K562 (cell line): ENCODE measurements at regions not wholly inside any gene's neighbourhood (a gene's known extent, or its start where the extent isn't known, plus 50 kb on each side); places are given as distances from the start of the nearest gene placed in this dataset.

Experiments used
- CTBP1 ChIP-seq: fragments of 450-650 bp; IDR thresholded peaks from 2 replicates; pipeline ENCODE4 v1.6.1; 2016; ENCODE audit warnings: borderline replicate concordance
- FOXP1 ChIP-seq: sonication (generic); formaldehyde crosslinking; IDR thresholded peaks from 2 replicates; pipeline ENCODE4 v1.8.0; 2022; ENCODE audit warnings: mild to moderate bottlenecking, missing genetic modification reagents
- GATAD2B ChIP-seq: fragments of 450-650 bp; IDR thresholded peaks from 2 replicates; pipeline ENCODE4 v1.6.1; 2017; ENCODE audit warnings: mild to moderate bottlenecking, borderline replicate concordance
- ID3 ChIP-seq, 2 experiments: fragments of 250-450 bp in 1 of 2; fragments of 450-650 bp in 1 of 2; sonication (Bioruptor Pico) in 1 of 2; IDR thresholded peaks; 2 replicates each; pipeline versions ENCODE4 v1.6.1 to v1.8.0; 2016 to 2021; ENCODE audit warnings: mild to moderate bottlenecking in 2 of 2, moderate library complexity in 2 of 2, missing compliant biosample characterization in 1 of 2, missing genetic modification characterization in 1 of 2
- MGA ChIP-seq: fragments of 450-650 bp; IDR thresholded peaks from 2 replicates; pipeline ENCODE4 v1.6.1; 2016; ENCODE audit warnings: mild to moderate bottlenecking, moderate library complexity
- MYNN ChIP-seq, 2 experiments: sonication (generic); formaldehyde crosslinking in 1 of 2; IDR thresholded peaks; 2 replicates each; pipeline versions ENCODE4 v1.5.0 to v1.6.1; 2016 to 2020; ENCODE audit warnings: antibody characterized with exemption in 1 of 2, missing genetic modification reagents in 1 of 2
- NCOA1 ChIP-seq: fragments of 450-650 bp; IDR thresholded peaks from 2 replicates; pipeline ENCODE4 v1.6.1; 2016; ENCODE audit warnings: low read depth
- NCOR1 ChIP-seq: fragments of 450-650 bp; IDR thresholded peaks from 2 replicates; pipeline ENCODE4 v1.6.1; 2016; ENCODE audit warnings: mild to moderate bottlenecking, moderate library complexity
- NFIC ChIP-seq: fragments of 450-650 bp; IDR thresholded peaks from 2 replicates; pipeline ENCODE4 v1.6.1; 2017; ENCODE audit warnings: mild to moderate bottlenecking, inconsistent platforms
- STAT5A ChIP-seq: IDR thresholded peaks from 2 replicates; pipeline ENCODE4 v1.6.1; 2012; ENCODE audit warnings: low read length, inconsistent platforms, borderline replicate concordance
- ZBTB43 ChIP-seq: sonication (generic); formaldehyde crosslinking; IDR thresholded peaks from 2 replicates; pipeline ENCODE4 v1.8.0; 2023; ENCODE audit warnings: mild to moderate bottlenecking, missing genetic modification reagents
- ZNF274 ChIP-seq: IDR thresholded peaks from 2 replicates; pipeline ENCODE4 v1.6.1; 2011; ENCODE audit warnings: low read depth, mild to moderate bottlenecking, low read length, moderate library complexity, borderline replicate concordance
- ZNF583 ChIP-seq: fragments of 250-450 bp; sonication (Bioruptor Pico); IDR thresholded peaks from 2 replicates; pipeline ENCODE4 v1.4.0; 2020
- ZNF717 ChIP-seq: fragments of 250-450 bp; sonication (Bioruptor Pico); IDR thresholded peaks from 2 replicates; pipeline ENCODE4 v1.5.0; 2021

- TF ChIP-seq MGA = peak; percentile 78
- TF ChIP-seq ZNF717 = no peak
- TF ChIP-seq MYNN (IDR thresholded peaks at IDR 0.05) = peak; percentile 97
- TF ChIP-seq MYNN (CRISPR knock-in tag; IDR thresholded peaks at IDR 0.05) = no peak
- 0 out of 2 replicates have a peak, but pooled peaks have one; percentile 12 for TF ChIP-seq NFIC
- peak; percentile 47; the same call in 1 of the 2 replicates for TF ChIP-seq ZNF583 (CRISPR knock-in tag)
- TF ChIP-seq FOXP1 (CRISPR knock-in tag) = no peak
- TF ChIP-seq ID3 (CRISPR knock-in tag; IDR thresholded peaks at IDR 0.05) = no peak
- peak; percentile 25; the same call in 1 of the 2 replicates for TF ChIP-seq ID3 (tag; IDR thresholded peaks at IDR 0.05)
- TF ChIP-seq ZNF274 = no peak
- no peak for TF ChIP-seq NCOA1
- TF ChIP-seq STAT5A = peak; percentile 45; the same call in 1 of the 2 replicates
- peak; percentile 81; the same call in 1 of the 2 replicates for TF ChIP-seq CTBP1
- peak; percentile 77 for TF ChIP-seq NCOR1
- TF ChIP-seq GATAD2B = peak; percentile 49; the same call in 1 of the 2 replicates
- no peak for TF ChIP-seq ZBTB43 (CRISPR knock-in tag)
Measured at GRCh38 chr11:86174101-86175046, 70.2 kb upstream of the EED start (continued).
